ENCODE measurements at regions not wholly inside any gene's neighbourhood (a gene's known extent, or its start where the extent isn't known, plus 50 kb on each side); places are given as distances from the start of the nearest gene placed in this dataset.
"Not testable (repeated sequence)": the region's sequence is repeated elsewhere in the genome, so short reads cannot be mapped to it uniquely, and the experiment has no call there.

- no peak for DNase-seq
- 80 to 94% methylated on average over 3 of the region's 3 CpGs for WGBS, 2 donors (ENCODE audit: low coverage in 1 of 2)
- Histone ChIP-seq H3K27ac (no peak overlapping the region), H3K4me1 (no peaks in the 10 kb centered on the region), H3K4me3 (no peak overlapping the region), H3K36me3 (no peaks in the 10 kb centered on the region), H3K27me3 (no peaks in the 10 kb centered on the region), H3K9me3 (peaks cover 0 to 5% of the 10 kb centered on the region in 2 donors)
- intact Hi-C loops (cut with DNase I; ENCODE audit: low total_unique reads) (no loop called here), in situ Hi-C loops (cut with MboI; ENCODE audit: low pct_ligation_motif_present in 1 of 4, low pct_unique_long_range_greater_than_20kb in 1 of 4, low sequenced_read_pairs in 3 of 4) (no loop called here)
- TF ChIP-seq EP300 (IDR thresholded peaks at IDR 0.05; ENCODE audit: low read depth) = no peak
- TF ChIP-seq, protein P1, sequence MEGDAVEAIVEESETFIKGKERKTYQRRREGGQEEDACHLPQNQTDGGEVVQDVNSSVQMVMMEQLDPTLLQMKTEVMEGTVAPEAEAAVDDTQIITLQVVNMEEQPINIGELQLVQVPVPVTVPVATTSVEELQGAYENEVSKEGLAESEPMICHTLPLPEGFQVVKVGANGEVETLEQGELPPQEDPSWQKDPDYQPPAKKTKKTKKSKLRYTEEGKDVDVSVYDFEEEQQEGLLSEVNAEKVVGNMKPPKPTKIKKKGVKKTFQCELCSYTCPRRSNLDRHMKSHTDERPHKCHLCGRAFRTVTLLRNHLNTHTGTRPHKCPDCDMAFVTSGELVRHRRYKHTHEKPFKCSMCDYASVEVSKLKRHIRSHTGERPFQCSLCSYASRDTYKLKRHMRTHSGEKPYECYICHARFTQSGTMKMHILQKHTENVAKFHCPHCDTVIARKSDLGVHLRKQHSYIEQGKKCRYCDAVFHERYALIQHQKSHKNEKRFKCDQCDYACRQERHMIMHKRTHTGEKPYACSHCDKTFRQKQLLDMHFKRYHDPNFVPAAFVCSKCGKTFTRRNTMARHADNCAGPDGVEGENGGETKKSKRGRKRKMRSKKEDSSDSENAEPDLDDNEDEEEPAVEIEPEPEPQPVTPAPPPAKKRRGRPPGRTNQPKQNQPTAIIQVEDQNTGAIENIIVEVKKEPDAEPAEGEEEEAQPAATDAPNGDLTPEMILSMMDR (IDR thresholded peaks at IDR 0.05) = no peak
Observed at GRCh38 chr5:51696122-51696521, 312.9 kb downstream of the ISL1 start.

DNA sequence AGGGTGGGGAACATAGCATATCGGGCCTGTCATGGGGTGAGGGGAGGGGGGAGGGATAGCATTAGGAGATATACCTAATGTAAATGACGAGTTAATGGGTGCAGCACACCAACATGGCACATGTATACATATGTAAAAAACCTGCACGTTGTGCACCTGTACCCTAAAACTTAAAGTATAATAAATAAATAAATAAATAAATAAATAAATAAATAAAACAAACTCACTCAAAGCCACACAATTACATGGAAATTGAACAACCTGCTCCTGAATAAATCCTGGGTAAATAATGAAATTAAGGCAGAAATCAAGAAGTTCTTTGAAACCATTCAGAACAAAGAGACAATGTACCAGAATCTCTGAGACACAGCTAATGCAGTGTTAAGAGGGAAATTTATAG lies 318.8 kb downstream of the ISL1 start:
- H3K27me3 ChIP-seq; H3K27ac ChIP-seq; H3K36me3 ChIP-seq; in situ Hi-C loops (cut with MboI; ENCODE audit: low pct_ligation_motif_present in 1 of 4, low pct_unique_long_range_greater_than_20kb in 1 of 4, low sequenced_read_pairs in 3 of 4); intact Hi-C loops (cut with DNase I; ENCODE audit: low total_unique reads); DNase-seq; H3K4me1 ChIP-seq; H3K9me3 ChIP-seq; H3K4me3 ChIP-seq: not testable (repeated sequence)
- 88 to 100% methylated on average over 1 to 3 of the region's 3 CpGs for WGBS, 2 donors (ENCODE audit: low coverage in 1 of 2)

DNA sequence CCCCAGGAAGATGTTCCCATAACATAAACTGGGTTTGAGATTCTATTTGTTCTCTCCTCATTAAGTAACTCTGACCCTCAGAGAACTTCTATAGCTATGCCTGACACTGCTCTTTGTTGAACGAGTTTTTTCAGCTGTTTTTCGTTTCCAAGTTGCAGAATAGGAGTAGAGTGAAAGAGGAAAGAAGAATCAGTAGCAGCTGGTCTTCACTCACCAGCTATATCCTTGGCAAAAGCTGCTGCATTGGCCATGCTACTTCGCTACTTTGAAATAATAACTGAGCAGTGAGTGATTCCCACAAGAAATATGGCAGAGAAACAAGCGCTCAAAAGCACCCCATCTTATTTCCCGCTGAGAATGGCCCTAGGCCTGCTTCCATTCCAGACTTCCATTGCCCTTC lies 329.0 kb downstream of the ISL1 start:
- H3K4me1 ChIP-seq = no peaks in the 10 kb centered on the region
- intact Hi-C loops (cut with DNase I; ENCODE audit: low total_unique reads) = no loop called here
- in situ Hi-C loops (cut with MboI; ENCODE audit: low pct_ligation_motif_present in 1 of 4, low pct_unique_long_range_greater_than_20kb in 1 of 4, low sequenced_read_pairs in 3 of 4) = no loop called here
- TF ChIP-seq EP300 (IDR thresholded peaks at IDR 0.05; ENCODE audit: low read depth) (no peak), POLR2AphosphoS5 (IDR thresholded peaks at IDR 0.05) (no peak), POLR2A (IDR thresholded peaks at IDR 0.05) (no peak)
- TF ChIP-seq, protein P1 (IDR thresholded peaks at IDR 0.05) = no peak
- H3K9me3 ChIP-seq = no peaks in the 10 kb centered on the region
- H3K4me3 ChIP-seq = no peak overlapping the region
- no peaks in the 10 kb centered on the region for H3K36me3 ChIP-seq
- no peak for DNase-seq
- H3K27ac ChIP-seq = no peak overlapping the region
- 59 to 75% methylated on average over 5 of the region's 5 CpGs for WGBS, 2 donors (ENCODE audit: low coverage in 1 of 2)
- H3K27me3 ChIP-seq = no peaks in the 10 kb centered on the region

GRCh38 chr5:51715445-51715844 lies 332.2 kb downstream of the ISL1 start:
- intact Hi-C loops (cut with DNase I; ENCODE audit: low total_unique reads); H3K4me1 ChIP-seq; H3K9me3 ChIP-seq; in situ Hi-C loops (cut with MboI; ENCODE audit: low pct_ligation_motif_present in 1 of 4, low pct_unique_long_range_greater_than_20kb in 1 of 4, low sequenced_read_pairs in 3 of 4); DNase-seq; H3K4me3 ChIP-seq; H3K36me3 ChIP-seq; H3K27me3 ChIP-seq; H3K27ac ChIP-seq: not testable (repeated sequence)
- WGBS, 2 donors (ENCODE audit: low coverage in 1 of 2) = 89 to 100% methylated on average over 1 to 2 of the region's 2 CpGs

GRCh38 chr5:51731421-51732029 lies 348.3 kb downstream of the ISL1 start:
- TF ChIP-seq POLR2AphosphoS5 (IDR thresholded peaks at IDR 0.05) = no peak
- no peak for TF ChIP-seq POLR2A (IDR thresholded peaks at IDR 0.05)
- TF ChIP-seq, protein P1 (IDR thresholded peaks at IDR 0.05) = no peak
- no peak for TF ChIP-seq EP300 (IDR thresholded peaks at IDR 0.05; ENCODE audit: low read depth)
- H3K27ac ChIP-seq = no peak overlapping the region
- in situ Hi-C loops (cut with MboI; ENCODE audit: low pct_ligation_motif_present in 1 of 4, low pct_unique_long_range_greater_than_20kb in 1 of 4, low sequenced_read_pairs in 3 of 4) (no loop called here), intact Hi-C loops (cut with DNase I; ENCODE audit: low total_unique reads) (no loop called here)
- no peak overlapping the region for H3K4me3 ChIP-seq
- DNase-seq = no peak
- WGBS, 2 donors (ENCODE audit: low coverage in 1 of 2) = 60 to 66% methylated on average over 2 of the region's 2 CpGs
- H3K9me3 ChIP-seq = no peaks in the 10 kb centered on the region
- no peaks in the 10 kb centered on the region for H3K36me3 ChIP-seq
- no peaks in the 10 kb centered on the region for H3K27me3 ChIP-seq
- no peaks in the 10 kb centered on the region for H3K4me1 ChIP-seq
